Uterus (tissue), 3 donors: ENCODE measurements at regions not wholly inside any gene's neighbourhood (a gene's known extent, or its start where the extent isn't known, plus 50 kb on each side); places are given as distances from the start of the nearest gene placed in this dataset.
A peak's percentile ranks its signal among the peaks of the same experiment; 100 is the strongest.

Source experiments
- DNase-seq, 2 donors: peaks; one replicate each; pipeline ENCODE4 v3.0.0-alpha.2; 2019 to 2020
- H3K27ac ChIP-seq, 2 donors: fragments of 200-600 bp; sonication (generic); 1 replicate in 1 of 2; 2 replicates in 1 of 2; pipeline ENCODE4 v1.5.1; 2016 to 2018
- H3K27me3 ChIP-seq, 2 donors: fragments of 200-600 bp; sonication (generic); one replicate each; pipeline ENCODE4 v1.5.1; 2018 to 2019; ENCODE audit warnings: control low read depth in 1 of 2
- H3K36me3 ChIP-seq, 2 donors: fragments of 200-600 bp; sonication (generic); one replicate each; pipeline ENCODE4 v1.5.1; 2019; ENCODE audit warnings: control low read depth in 1 of 2
- H3K4me1 ChIP-seq, 2 donors: fragments of 200-600 bp; sonication (generic); one replicate each; pipeline ENCODE4 v1.5.1; 2018 to 2019; ENCODE audit warnings: control low read depth in 1 of 2
- H3K4me3 ChIP-seq, 2 donors: fragments of 200-600 bp; sonication (generic); 1 replicate in 1 of 2; 2 replicates in 1 of 2; pipeline ENCODE4 v1.5.1; 2018 to 2019; ENCODE audit warnings: mild to moderate bottlenecking in 1 of 2
- H3K9me3 ChIP-seq, 2 donors: fragments of 200-600 bp; sonication (generic); one replicate each; pipeline ENCODE4 v1.5.1; 2019; ENCODE audit warnings: control low read depth in 1 of 2
- CTCF ChIP-seq, 4 experiments: fragments of 200-600 bp in 2 of 4; fragments of 450-650 bp in 2 of 4; sonication (generic) in 2 of 4; IDR thresholded peaks; one replicate each; pipeline ENCODE4 v1.5.1; 2016 to 2019; ENCODE audit warnings: antibody characterized with exemption in 4 of 4, mild to moderate bottlenecking in 2 of 4, moderate library complexity in 1 of 4
- POLR2A ChIP-seq, 2 donors: fragments of 450-650 bp; IDR thresholded peaks; one replicate each; pipeline ENCODE4 v1.6.1; 2016; ENCODE audit warnings: antibody characterized with exemption in 2 of 2, mild to moderate bottlenecking in 1 of 2, moderate library complexity in 1 of 2
- intact Hi-C: fragments of 100-400 bp; cut with DNase I; formaldehyde crosslinking; loops from one replicate; pipeline ENCODE4 v1.15.1; 2023; ENCODE audit warnings: low total_unique reads
- donor health status: DM: yes; HTN: yes; CAD: no.

GRCh38 chr4:3656416-3657356, 109.5 kb upstream of the ADRA2C start:
- no peaks in the 10 kb centered on the region for H3K36me3 ChIP-seq
- no peak for DNase-seq
- no peaks in the 10 kb centered on the region for H3K9me3 ChIP-seq
- intact Hi-C loops, result no loop called here
- TF ChIP-seq POLR2A (IDR thresholded peaks at IDR 0.05), result no peak
- peak overlapping the region; percentile 89 to 95 for H3K27ac ChIP-seq
- H3K27me3 ChIP-seq, result no peaks in the 10 kb centered on the region
- peaks cover 0 to 26% of the 10 kb centered on the region in 2 donors for H3K4me1 ChIP-seq
- no peak overlapping the region for H3K4me3 ChIP-seq

- no peak for TF ChIP-seq CTCF (IDR thresholded peaks at IDR 0.05)
- no peak for TF ChIP-seq POLR2A (IDR thresholded peaks at IDR 0.05)
- peaks cover 0 to 26% of the 10 kb centered on the region in 2 donors for H3K4me1 ChIP-seq
- H3K4me3 ChIP-seq, result no peak overlapping the region
- intact Hi-C loops, result no loop called here
- H3K27ac ChIP-seq, result peak overlapping the region; percentile 89 to 95
- peak; percentile 37 to 80 for DNase-seq
- H3K9me3 ChIP-seq, result no peaks in the 10 kb centered on the region
- no peaks in the 10 kb centered on the region for H3K27me3 ChIP-seq
- H3K36me3 ChIP-seq, result no peaks in the 10 kb centered on the region
Observed at GRCh38 chr4:3655963-3656362, 110.2 kb upstream of the ADRA2C start.

DNA sequence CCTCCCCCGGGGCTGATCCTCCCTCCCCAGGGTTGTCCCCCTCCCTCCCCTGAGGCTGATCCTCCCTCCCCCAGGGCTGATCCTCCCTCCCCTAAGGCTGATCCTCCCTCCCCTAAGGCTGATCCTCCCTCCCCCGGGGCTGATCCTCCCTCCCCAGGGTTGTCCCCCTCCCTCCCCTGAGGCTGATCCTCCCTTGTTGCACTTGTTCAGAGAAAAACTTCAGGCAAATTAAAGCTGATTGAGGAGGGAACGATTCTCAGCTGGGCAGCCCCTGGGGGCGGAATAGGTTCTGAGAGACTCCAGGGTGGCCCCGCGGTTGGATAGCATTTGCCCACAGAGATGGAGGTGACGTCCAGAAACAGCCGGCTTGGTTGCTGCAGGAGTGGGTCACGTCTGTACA, 110.7 kb upstream of the ADRA2C start:
- no peaks in the 10 kb centered on the region for H3K36me3 ChIP-seq
- TF ChIP-seq CTCF (IDR thresholded peaks at IDR 0.05) (no peak), POLR2A (IDR thresholded peaks at IDR 0.05) (no peak)
- intact Hi-C loops, result no loop called here
- H3K4me1 ChIP-seq, result peaks cover 0 to 26% of the 10 kb centered on the region in 2 donors
- no peak for DNase-seq
- H3K9me3 ChIP-seq, result no peaks in the 10 kb centered on the region
- no peak overlapping the region for H3K4me3 ChIP-seq
- no peaks in the 10 kb centered on the region for H3K27me3 ChIP-seq
- peak overlapping the region; percentile 89 to 95 for H3K27ac ChIP-seq

GRCh38 chr4:3654036-3654807, 112.0 kb upstream of the ADRA2C start:
- TF ChIP-seq CTCF (IDR thresholded peaks at IDR 0.05) (no peak), POLR2A (IDR thresholded peaks at IDR 0.05) (no peak)
- Histone ChIP-seq H3K36me3 (no peaks in the 10 kb centered on the region), H3K4me1 (peaks cover 0 to 26% of the 10 kb centered on the region in 2 donors), H3K4me3 (no peak overlapping the region), H3K27ac (peak overlapping the region in 1 of 2 donors; percentile 89), H3K27me3 (no peaks in the 10 kb centered on the region), H3K9me3 (no peaks in the 10 kb centered on the region)
- no peak for DNase-seq
- intact Hi-C loops, result no loop called here

- no peaks in the 10 kb centered on the region for H3K9me3 ChIP-seq
- H3K36me3 ChIP-seq, result no peaks in the 10 kb centered on the region
- TF ChIP-seq CTCF (IDR thresholded peaks at IDR 0.05) (no peak), POLR2A (IDR thresholded peaks at IDR 0.05) (no peak)
- no peak for DNase-seq
- intact Hi-C loops, result no loop called here
- no peak overlapping the region for H3K27ac ChIP-seq
- no peaks in the 10 kb centered on the region for H3K27me3 ChIP-seq
- H3K4me3 ChIP-seq, result no peak overlapping the region
- H3K4me1 ChIP-seq, result peaks cover 0 to 20% of the 10 kb centered on the region in 2 donors
Observed at GRCh38 chr4:3652586-3652985, 113.6 kb upstream of the ADRA2C start.
